GM18873 (cell line): ENCODE measurements at regions not wholly inside any gene's neighbourhood (a gene's known extent, or its start where the extent isn't known, plus 50 kb on each side); places are given as distances from the start of the nearest gene placed in this dataset.
"Not testable (repeated sequence)": the region's sequence is repeated elsewhere in the genome, so short reads cannot be mapped to it uniquely, and the experiment has no call there.

Experiments used
- ATAC-seq: cut with Tn5 transposase; IDR thresholded peaks from one replicate; pipeline ENCODE4 v1.9.1; 2021; ENCODE audit warnings: mild to moderate bottlenecking, moderate library complexity, moderate number of reproducible peaks; ENCODE audit not compliant: unreplicated experiment, low FRiP score

DNA sequence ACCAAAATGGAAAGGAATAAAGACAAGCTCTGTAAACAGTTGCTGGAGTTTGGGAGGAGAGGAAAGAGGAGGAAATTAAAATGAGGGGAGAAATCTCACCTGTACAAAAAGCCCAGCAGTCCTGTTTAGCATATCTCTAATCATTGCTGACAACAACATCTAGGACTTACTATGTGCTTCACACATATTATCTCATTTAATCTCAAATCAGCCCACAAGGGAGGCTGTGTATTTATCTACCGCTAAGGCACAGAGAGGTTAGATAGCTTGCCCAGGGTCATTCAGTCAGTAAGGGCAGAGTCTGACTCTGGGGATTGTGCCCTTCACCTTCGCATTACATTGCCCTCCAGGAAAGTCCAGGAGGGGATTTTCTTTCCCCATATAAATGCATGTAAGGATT is 233.3 kb downstream of the DLEU7 start:
- no peak for ATAC-seq

DNA sequence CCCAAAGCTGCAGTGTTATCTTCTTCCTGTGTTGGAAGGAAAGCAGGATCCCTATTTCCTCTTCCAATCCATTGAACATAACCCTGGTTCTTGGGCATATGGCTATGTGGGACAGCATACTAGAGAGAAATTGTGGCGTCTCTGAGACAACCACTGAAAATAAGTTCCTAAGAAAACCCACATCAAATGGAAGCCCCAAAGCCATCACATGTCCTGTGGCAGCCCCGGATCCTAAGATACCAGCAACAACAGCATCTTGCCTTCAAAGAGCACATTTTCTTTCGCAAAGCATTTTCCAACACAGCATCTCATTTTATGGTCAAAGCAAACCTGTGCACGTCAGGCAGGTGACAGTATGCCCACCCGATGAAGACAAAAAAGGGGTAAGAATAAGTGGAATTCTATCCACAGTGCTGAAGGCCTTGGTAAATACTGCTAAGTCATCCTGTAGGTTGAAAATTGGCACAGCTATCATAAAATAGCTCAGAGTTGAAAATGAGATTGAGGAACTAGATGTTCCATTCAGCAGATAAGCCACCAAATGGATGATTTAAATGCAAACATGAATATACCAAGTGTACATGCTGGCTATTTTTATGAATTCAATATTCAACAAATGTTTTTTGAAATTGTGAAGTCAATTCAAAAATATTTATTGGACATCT is 232.2 kb downstream of the DLEU7 start:
- ATAC-seq: no peak

- ATAC-seq: no peak
These were observed 230.8 kb downstream of the DLEU7 start for GRCh38 chr13:50612717-50613116.

DNA sequence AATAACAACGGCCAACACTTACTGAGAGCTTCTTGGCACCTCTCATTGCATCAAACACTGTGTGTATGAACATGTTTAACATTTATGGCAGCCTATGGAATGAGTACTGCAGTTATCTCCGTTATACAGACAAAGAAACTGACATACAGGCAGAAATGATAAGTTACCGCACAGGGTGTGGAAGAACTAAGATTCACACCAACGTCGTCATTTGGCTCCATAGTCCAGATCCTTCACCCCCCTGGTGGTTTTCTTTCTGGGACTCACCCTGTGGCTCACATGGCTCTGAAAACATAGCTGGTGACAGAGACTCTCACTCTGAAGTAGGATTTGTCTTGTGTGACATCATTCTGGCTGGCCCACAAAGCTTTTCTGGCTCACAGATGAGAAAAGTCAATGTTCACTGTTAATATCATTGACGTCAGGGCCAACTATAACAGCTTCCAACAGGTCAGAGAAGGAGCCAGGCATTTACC is 230.1 kb downstream of the DLEU7 start:
- no peak for ATAC-seq

DNA sequence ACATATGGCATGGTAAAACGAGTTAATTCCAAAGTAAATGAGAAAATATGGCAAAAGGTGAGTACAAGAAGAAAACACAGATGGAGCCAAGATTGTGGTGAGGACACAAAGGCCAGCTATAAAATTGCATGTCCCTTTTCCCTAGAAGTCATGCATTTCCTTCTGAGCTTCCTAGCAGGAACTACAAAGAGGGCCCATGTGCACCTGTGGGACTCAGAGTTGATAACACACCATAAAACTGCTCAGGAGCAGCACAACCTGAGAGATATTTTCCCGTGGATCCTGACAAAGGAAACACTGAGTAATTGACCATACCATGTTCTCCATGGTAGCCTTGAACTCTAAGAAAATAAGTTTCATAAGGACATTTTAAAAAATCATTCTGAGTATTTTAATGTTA is 228.3 kb downstream of the DLEU7 start:
- ATAC-seq: no peak

GRCh38 chr13:50616101-50616500 is 227.4 kb downstream of the DLEU7 start:
- no peak for ATAC-seq

DNA sequence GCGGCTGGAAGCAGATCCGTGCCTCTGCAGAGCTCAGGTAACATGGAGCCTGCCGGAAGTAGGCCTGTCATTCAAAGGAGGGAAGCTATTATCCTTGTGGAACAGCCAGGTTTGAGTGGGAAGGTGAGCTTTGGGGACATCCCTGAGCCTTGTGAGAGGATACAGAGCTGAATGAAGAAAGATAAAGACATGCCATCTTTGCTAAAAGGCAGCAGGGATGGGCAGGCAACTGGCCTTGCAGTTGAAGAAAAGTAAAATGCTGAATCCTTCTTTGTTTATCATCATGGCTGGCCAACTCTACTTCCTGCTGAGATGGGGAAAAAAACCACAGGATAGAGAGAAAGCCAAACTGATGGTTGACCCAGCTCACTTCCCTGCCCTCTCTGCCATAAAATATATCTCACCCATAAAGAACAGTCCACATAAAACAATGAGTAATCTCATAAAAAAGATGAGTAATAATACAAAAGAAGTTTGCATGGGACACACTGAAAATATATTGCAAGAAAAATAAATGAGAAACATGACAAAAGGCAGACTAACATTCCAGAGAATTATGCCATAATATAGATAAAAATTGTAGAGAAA is 226.3 kb downstream of the DLEU7 start:
- ATAC-seq: no peak

- ATAC-seq: no peak
These were observed 225.3 kb downstream of the DLEU7 start for GRCh38 chr13:50618206-50618605.

GRCh38 chr13:50626101-50626547 is 217.4 kb downstream of the DLEU7 start:
- ATAC-seq: no peak

DNA sequence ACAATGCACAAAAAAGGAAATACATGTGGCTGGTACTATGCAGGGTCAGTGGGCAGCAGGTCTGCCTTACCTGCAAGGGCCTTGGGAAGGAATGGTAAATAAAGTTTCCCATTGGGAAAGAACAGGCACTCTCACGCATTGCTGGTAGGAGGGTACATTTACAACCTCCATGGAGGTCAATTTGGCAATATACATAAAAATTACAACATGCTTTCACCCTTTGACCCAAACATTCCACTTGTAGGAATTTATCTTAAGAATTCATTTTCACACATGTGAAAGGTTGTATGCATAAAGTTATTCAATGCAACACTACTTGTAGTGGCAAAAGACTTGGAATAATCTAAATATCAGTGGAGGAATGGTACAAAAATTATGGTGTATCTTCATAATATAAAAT is 216.4 kb downstream of the DLEU7 start:
- ATAC-seq: no peak

- ATAC-seq: not testable (repeated sequence)
These were observed 215.0 kb downstream of the DLEU7 start for GRCh38 chr13:50628512-50628911.

DNA sequence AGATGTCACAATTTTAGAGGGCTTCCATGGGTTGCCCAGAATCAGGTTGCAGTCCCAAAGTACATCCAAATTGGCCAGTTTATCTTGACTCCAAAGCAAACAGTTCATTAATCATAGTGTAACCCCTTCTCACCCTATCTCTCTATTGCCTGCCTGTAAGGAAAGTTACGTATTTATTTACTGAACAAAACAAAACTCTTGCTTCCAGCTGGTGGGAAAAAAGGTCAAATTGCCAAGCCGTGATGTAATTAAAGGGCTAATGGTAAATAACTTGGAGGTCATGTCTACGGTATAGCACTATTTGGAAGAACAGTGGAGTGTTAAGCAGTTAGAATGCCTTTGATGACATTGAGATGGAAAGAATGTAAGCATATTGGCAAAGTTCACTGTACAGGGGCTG is 214.0 kb downstream of the DLEU7 start:
- no peak for ATAC-seq

DNA sequence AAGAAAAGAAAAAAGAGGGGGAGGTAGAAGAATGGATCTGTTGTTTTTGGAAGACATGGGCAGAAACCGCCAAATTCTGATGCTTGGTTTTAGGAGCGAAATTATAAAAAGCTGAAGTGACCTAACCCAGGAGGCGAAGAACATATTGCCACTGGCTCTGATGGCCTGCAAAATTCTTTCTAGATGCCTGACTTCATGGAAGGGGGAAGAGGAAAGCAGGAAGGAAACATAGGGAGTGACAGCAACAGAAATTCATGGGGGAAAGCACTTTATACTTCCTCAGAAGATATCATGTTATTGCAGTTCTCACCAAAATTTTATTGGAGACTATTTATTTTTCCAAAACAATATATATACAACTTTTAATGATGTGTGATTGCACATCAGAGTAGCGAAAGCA is 213.5 kb downstream of the DLEU7 start:
- no peak for ATAC-seq

- no peak for ATAC-seq
These were observed 212.5 kb downstream of the DLEU7 start for GRCh38 chr13:50631041-50631440.

GRCh38 chr13:50634339-50634738 is 209.2 kb downstream of the DLEU7 start:
- ATAC-seq: no peak

DNA sequence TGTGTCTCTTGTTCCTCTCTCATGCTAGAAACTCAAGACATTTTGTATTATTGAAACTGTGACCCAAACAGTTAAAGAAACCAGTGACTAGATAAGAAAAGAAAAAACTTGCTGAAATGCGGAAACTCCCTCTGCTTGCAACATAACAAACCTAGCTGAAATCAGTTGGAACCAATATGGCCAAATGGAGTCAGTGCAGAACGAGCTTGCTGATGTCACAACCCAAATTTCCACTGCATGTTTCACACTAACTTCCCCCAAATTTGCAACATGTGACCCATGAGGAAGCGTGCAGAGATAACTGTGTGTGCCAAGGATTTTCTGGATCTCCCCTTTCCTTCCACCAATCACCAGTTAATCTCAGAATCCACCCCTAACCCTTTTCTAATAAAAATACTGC is 208.0 kb downstream of the DLEU7 start:
- ATAC-seq: no peak

- ATAC-seq: no peak
These were observed 207.3 kb downstream of the DLEU7 start for GRCh38 chr13:50636007-50636704.

DNA sequence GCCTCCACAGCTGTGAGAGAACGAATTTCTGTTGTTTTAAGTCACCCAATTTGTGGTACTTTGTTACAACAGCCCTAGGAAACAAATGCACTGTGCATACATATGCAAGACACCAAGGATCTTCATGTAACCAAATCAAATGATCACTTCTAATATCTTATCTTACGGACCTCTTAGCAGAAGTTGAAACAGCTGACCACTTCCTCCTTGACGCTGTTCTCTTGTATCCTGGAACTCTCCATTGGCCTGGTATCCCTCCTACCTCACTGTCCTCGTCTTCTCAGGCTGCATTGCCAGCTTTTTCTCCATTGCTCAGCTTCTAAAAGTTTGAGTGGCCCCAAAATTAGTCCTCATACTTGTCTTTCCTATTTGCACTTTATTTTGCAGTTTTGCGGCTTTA is 200.4 kb downstream of the DLEU7 start:
- ATAC-seq: no peak

- no peak for ATAC-seq
These were observed 199.2 kb downstream of the DLEU7 start for GRCh38 chr13:50644081-50644871.

- ATAC-seq: no peak
These were observed 198.4 kb downstream of the DLEU7 start for GRCh38 chr13:50645092-50645491.

GRCh38 chr13:50646070-50646469 is 197.4 kb downstream of the DLEU7 start:
- no peak for ATAC-seq
